ENCODE measurements at regions not wholly inside any gene's neighbourhood (a gene's known extent, or its start where the extent isn't known, plus 50 kb on each side); places are given as distances from the start of the nearest gene placed in this dataset.

DNA sequence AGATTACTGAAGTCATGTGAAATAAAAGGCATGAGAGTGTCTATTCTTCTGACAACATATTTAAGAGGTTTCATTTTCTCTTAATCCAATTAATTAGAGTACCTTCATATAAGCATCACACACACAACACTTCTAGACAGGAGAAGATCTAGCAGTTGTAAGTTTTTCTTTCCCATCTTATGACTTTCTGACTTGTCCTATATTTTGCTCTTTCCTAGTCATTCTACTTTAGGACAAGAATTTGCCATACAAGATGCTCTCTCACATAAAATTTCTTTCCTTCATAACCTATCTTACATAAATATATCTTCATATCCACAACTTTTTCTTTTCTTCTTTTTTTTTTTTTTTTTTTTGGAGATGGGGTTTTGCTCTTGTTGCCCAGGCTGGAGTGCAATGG is 118.3 kb upstream of the SERPIND1 start:
- no peaks in the 10 kb centered on the region for H3K36me3 Mint-ChIP-seq (ENCODE audit: low read depth)
- POLR2A ChIA-PET: no interaction called here
- H3K4me3 Mint-ChIP-seq: no peak overlapping the region
- no peak overlapping the region for H3K27ac Mint-ChIP-seq
- intact Hi-C loops (cut with micrococcal nuclease): no loop called here
- H3K4me1 Mint-ChIP-seq (ENCODE audit: low read depth): no peaks in the 10 kb centered on the region
- H3K27me3 Mint-ChIP-seq: peaks cover 9% of the 10 kb centered on the region
- TF ChIP-seq, protein P1, sequence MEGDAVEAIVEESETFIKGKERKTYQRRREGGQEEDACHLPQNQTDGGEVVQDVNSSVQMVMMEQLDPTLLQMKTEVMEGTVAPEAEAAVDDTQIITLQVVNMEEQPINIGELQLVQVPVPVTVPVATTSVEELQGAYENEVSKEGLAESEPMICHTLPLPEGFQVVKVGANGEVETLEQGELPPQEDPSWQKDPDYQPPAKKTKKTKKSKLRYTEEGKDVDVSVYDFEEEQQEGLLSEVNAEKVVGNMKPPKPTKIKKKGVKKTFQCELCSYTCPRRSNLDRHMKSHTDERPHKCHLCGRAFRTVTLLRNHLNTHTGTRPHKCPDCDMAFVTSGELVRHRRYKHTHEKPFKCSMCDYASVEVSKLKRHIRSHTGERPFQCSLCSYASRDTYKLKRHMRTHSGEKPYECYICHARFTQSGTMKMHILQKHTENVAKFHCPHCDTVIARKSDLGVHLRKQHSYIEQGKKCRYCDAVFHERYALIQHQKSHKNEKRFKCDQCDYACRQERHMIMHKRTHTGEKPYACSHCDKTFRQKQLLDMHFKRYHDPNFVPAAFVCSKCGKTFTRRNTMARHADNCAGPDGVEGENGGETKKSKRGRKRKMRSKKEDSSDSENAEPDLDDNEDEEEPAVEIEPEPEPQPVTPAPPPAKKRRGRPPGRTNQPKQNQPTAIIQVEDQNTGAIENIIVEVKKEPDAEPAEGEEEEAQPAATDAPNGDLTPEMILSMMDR (IDR thresholded peaks at IDR 0.05): no peak
- ATAC-seq (no peak), DNase-seq (no peak)
- no peaks in the 10 kb centered on the region for H3K9me3 Mint-ChIP-seq
- CTCF ChIA-PET: no interaction called here

GRCh38 chr22:20656516-20656901 is 117.4 kb upstream of the SERPIND1 start:
- intact Hi-C loops (cut with micrococcal nuclease): no loop called here
- Mint-ChIP-seq H3K27ac (no peak overlapping the region), H3K27me3 (peaks cover 10% of the 10 kb centered on the region), H3K4me1 (ENCODE audit: low read depth) (no peaks in the 10 kb centered on the region), H3K4me3 (no peak overlapping the region), H3K36me3 (ENCODE audit: low read depth) (no peaks in the 10 kb centered on the region), H3K9me3 (no peaks in the 10 kb centered on the region)
- ChIA-PET POLR2A (no interaction called here), CTCF (no interaction called here)
- ATAC-seq (no peak), DNase-seq (no peak)
- TF ChIP-seq, protein P1 (IDR thresholded peaks at IDR 0.05): no peak

- ChIA-PET CTCF (no interaction called here), POLR2A (no interaction called here)
Measured at GRCh38 chr22:20656902-20657836, 116.7 kb upstream of the SERPIND1 start.

More at GRCh38 chr22:20656902-20657836, 116.7 kb upstream of the SERPIND1 start:
- Mint-ChIP-seq H3K4me3 (no peak overlapping the region), H3K4me1 (ENCODE audit: low read depth) (no peaks in the 10 kb centered on the region), H3K27me3 (peaks cover 11% of the 10 kb centered on the region), H3K36me3 (ENCODE audit: low read depth) (no peaks in the 10 kb centered on the region), H3K9me3 (no peaks in the 10 kb centered on the region), H3K27ac (no peak overlapping the region)
- DNase-seq (no peak), ATAC-seq (no peak)
- intact Hi-C loops (cut with micrococcal nuclease): no loop called here
- TF ChIP-seq, protein P1 (IDR thresholded peaks at IDR 0.05): no peak

All from activated CD8-positive, alpha-beta T cell treated with anti-CD3 and anti-CD28 coated beads for 36 hours (primary cell).